ENCODE measurements at regions not wholly inside any gene's neighbourhood (a gene's known extent, or its start where the extent isn't known, plus 50 kb on each side); places are given as distances from the start of the nearest gene placed in this dataset.

- H3K4me1 ChIP-seq (ENCODE audit: control insufficient read depth in 3 of 3, insufficient read depth in 2 of 3, low read depth in 1 of 3, low read length in 2 of 3) = no peaks in the 10 kb centered on the region
- no peak overlapping the region for H3K4me3 ChIP-seq (ENCODE audit: low read depth in 1 of 3, low read length in 3 of 3)
- H3K36me3 ChIP-seq (ENCODE audit: control insufficient read depth in 3 of 3, insufficient read depth in 2 of 3, low read depth in 1 of 3, low read length in 3 of 3) = no peaks in the 10 kb centered on the region
- 77 to 84% (median 81%) methylated on average over 3 of the region's 3 CpGs for WGBS, 3 donors
- DNase-seq (no peak), FAIRE-seq (no peak)
- H3K27ac ChIP-seq (ENCODE audit: low read depth in 1 of 3, low read length in 2 of 3) = no peak overlapping the region
- H3K9me3 ChIP-seq (ENCODE audit: control insufficient read depth in 2 of 2, insufficient read depth in 1 of 2, low read depth in 1 of 2, low read length in 1 of 2) = no peaks in the 10 kb centered on the region
- no peaks in the 10 kb centered on the region for H3K27me3 ChIP-seq (ENCODE audit: control insufficient read depth in 3 of 3, insufficient read depth in 3 of 3, low read length in 3 of 3)
These were observed 130.9 kb downstream of the MAP3K7 start for GRCh38 chr6:90456001-90456400.

DNA sequence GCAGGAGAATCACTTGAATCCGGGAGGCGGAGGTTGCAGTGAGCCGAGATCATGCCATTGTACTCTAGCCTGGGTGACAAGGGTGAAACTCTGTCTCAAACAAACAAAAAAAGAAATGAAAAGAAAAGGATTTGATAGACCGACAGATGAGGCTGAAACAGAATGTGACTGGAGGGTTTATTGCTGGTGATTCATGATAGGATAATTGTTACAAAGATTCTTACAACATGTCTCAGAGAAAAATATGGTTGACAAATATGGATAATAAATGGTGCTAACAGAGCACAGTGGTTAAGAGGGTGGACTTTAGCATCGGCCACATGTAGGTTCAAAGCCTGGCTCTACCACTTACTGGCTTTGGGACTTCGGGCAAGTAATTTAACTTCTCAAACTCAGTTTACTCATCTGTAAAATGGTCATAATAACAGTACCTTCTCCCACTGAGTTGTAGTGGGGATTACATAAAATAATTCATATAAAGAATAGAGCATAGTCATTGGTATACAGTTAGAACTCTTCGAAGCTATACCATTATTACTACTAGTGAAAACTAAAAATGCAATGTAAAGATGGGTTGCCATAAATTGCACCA lies 131.9 kb downstream of the MAP3K7 start:
- peak in 1 of 2 donors; percentile 45 for DNase-seq
- Histone ChIP-seq H3K36me3 (ENCODE audit: control insufficient read depth in 3 of 3, insufficient read depth in 2 of 3, low read depth in 1 of 3, low read length in 3 of 3) (no peaks in the 10 kb centered on the region), H3K27ac (ENCODE audit: low read depth in 1 of 3, low read length in 2 of 3) (no peak overlapping the region), H3K4me1 (ENCODE audit: control insufficient read depth in 3 of 3, insufficient read depth in 2 of 3, low read depth in 1 of 3, low read length in 2 of 3) (no peaks in the 10 kb centered on the region), H3K27me3 (ENCODE audit: control insufficient read depth in 3 of 3, insufficient read depth in 3 of 3, low read length in 3 of 3) (no peaks in the 10 kb centered on the region), H3K9me3 (ENCODE audit: control insufficient read depth in 2 of 2, insufficient read depth in 1 of 2, low read depth in 1 of 2, low read length in 1 of 2) (no peaks in the 10 kb centered on the region), H3K4me3 (ENCODE audit: low read depth in 1 of 3, low read length in 3 of 3) (no peak overlapping the region)
- WGBS, 3 donors = 65 to 86% (median 77%) methylated on average over 7 of the region's 7 CpGs
- no peak for FAIRE-seq

DNA sequence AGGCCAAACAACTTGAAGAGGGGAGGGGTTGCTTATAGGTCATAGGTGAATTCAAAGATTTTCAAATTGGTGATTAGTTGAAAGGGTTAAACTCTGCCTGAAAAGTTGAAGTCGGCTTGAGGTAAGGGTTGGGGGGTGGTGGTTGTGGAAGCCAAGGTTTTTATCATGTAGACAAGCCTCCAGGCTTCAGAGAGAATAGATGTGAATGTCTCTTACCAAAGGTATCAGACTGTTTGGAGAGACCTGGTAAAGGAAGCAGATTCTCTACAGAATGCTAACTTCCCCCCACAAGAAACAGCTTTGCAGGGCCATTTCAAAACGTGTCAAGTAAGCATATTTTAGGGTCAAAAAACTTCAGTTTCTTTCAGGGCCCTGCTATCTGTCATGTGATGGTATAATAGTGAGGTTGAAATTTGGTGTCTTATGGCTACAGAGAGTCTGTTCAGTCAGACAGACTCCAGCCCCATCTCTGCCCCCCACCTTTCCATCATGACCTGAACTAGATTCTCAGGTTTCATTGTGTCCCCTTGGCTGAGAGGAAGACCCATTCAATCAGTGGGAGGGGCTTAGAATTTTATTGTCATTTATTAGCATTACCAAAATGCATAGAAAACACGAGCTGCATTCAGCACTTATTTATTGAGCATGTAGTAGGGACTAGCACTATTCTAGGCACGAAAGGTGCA lies 136.5 kb downstream of the MAP3K7 start:
- no peaks in the 10 kb centered on the region for H3K36me3 ChIP-seq (ENCODE audit: control insufficient read depth in 3 of 3, insufficient read depth in 2 of 3, low read depth in 1 of 3, low read length in 3 of 3)
- peaks cover 0 to 2% of the 10 kb centered on the region in 2 donors for H3K9me3 ChIP-seq (ENCODE audit: control insufficient read depth in 2 of 2, insufficient read depth in 1 of 2, low read depth in 1 of 2, low read length in 1 of 2)
- no peak overlapping the region for H3K4me3 ChIP-seq (ENCODE audit: low read depth in 1 of 3, low read length in 3 of 3)
- no peak for FAIRE-seq
- no peak overlapping the region for H3K27ac ChIP-seq (ENCODE audit: low read depth in 1 of 3, low read length in 2 of 3)
- H3K4me1 ChIP-seq (ENCODE audit: control insufficient read depth in 3 of 3, insufficient read depth in 2 of 3, low read depth in 1 of 3, low read length in 2 of 3) = no peaks in the 10 kb centered on the region
- no peak for DNase-seq
- 26 to 46% (median 36%) methylated on average over 4 of the region's 4 CpGs for WGBS, 3 donors
- peaks cover 0 to 2% (median 0%) of the 10 kb centered on the region in 3 donors for H3K27me3 ChIP-seq (ENCODE audit: control insufficient read depth in 3 of 3, insufficient read depth in 3 of 3, low read length in 3 of 3)

- no peak overlapping the region for H3K4me3 ChIP-seq (ENCODE audit: low read depth in 1 of 3, low read length in 3 of 3)
- peak in 1 of 2 donors; percentile 29 for DNase-seq
- H3K9me3 ChIP-seq (ENCODE audit: control insufficient read depth in 2 of 2, insufficient read depth in 1 of 2, low read depth in 1 of 2, low read length in 1 of 2) = peaks cover 0 to 2% of the 10 kb centered on the region in 2 donors
These were observed 137.6 kb downstream of the MAP3K7 start for GRCh38 chr6:90449311-90449710.

DNA sequence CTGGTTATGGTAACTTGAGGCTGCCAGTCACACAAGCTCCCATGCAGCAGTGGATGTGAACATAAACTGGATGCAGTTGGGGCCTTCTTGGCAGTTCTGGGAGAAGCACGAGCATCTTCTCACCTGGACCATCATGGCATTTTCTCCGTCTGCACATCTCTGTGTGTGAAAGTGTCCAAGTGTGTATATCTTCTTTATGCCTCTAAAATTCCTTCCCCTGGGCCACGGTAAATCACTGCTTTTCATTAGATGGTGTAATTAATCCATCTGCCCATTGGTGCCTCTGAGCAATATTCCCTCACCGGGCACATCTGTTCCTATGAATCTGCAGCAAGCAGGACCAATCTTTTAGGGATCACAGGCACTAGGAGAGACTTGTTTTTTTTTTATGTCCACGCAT lies 138.0 kb downstream of the MAP3K7 start:
- no peak overlapping the region for H3K27ac ChIP-seq (ENCODE audit: low read depth in 1 of 3, low read length in 2 of 3)
- no peak overlapping the region for H3K4me3 ChIP-seq (ENCODE audit: low read depth in 1 of 3, low read length in 3 of 3)
- no peaks in the 10 kb centered on the region for H3K36me3 ChIP-seq (ENCODE audit: control insufficient read depth in 3 of 3, insufficient read depth in 2 of 3, low read depth in 1 of 3, low read length in 3 of 3)
- WGBS, 3 donors = 74 to 83% (median 80%) methylated on average over 5 of the region's 5 CpGs
- no peak for FAIRE-seq
- H3K9me3 ChIP-seq (ENCODE audit: control insufficient read depth in 2 of 2, insufficient read depth in 1 of 2, low read depth in 1 of 2, low read length in 1 of 2) = peaks cover 0 to 2% of the 10 kb centered on the region in 2 donors
- DNase-seq = no peak
- H3K4me1 ChIP-seq (ENCODE audit: control insufficient read depth in 3 of 3, insufficient read depth in 2 of 3, low read depth in 1 of 3, low read length in 2 of 3) = no peaks in the 10 kb centered on the region
- H3K27me3 ChIP-seq (ENCODE audit: control insufficient read depth in 3 of 3, insufficient read depth in 3 of 3, low read length in 3 of 3) = peaks cover 0 to 2% (median 0%) of the 10 kb centered on the region in 3 donors

More at GRCh38 chr6:90449311-90449710, 137.6 kb downstream of the MAP3K7 start:
- FAIRE-seq = no peak
- Histone ChIP-seq H3K4me1 (ENCODE audit: control insufficient read depth in 3 of 3, insufficient read depth in 2 of 3, low read depth in 1 of 3, low read length in 2 of 3) (no peaks in the 10 kb centered on the region), H3K27ac (ENCODE audit: low read depth in 1 of 3, low read length in 2 of 3) (no peak overlapping the region), H3K27me3 (ENCODE audit: control insufficient read depth in 3 of 3, insufficient read depth in 3 of 3, low read length in 3 of 3) (peaks cover 0 to 2% (median 0%) of the 10 kb centered on the region in 3 donors), H3K36me3 (ENCODE audit: control insufficient read depth in 3 of 3, insufficient read depth in 2 of 3, low read depth in 1 of 3, low read length in 3 of 3) (no peaks in the 10 kb centered on the region)
- 58 to 73% (median 62%) methylated on average over 5 of the region's 5 CpGs for WGBS, 3 donors

DNA sequence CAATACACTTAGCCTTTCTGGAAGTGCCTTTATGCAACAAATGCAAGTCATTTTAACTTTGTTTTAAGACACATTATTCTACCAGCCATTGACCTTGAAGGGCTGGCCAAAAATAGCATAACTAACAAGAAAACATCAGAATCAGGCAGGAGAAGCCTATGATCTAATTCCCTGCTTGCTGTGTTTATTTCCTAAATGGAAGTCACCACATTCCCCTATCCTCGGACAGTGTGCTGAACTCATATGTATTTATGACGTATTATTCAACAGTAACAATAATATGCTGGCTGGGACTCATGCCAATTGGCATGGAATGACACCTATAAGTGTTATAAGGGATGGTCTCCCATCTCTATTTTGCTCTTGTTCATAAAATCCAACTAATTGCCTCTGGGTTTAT lies 140.7 kb downstream of the MAP3K7 start:
- peaks cover 0 to 2% (median 0%) of the 10 kb centered on the region in 3 donors for H3K27me3 ChIP-seq (ENCODE audit: control insufficient read depth in 3 of 3, insufficient read depth in 3 of 3, low read length in 3 of 3)
- no peak overlapping the region for H3K27ac ChIP-seq (ENCODE audit: low read depth in 1 of 3, low read length in 2 of 3)
- no peaks in the 10 kb centered on the region for H3K4me1 ChIP-seq (ENCODE audit: control insufficient read depth in 3 of 3, insufficient read depth in 2 of 3, low read depth in 1 of 3, low read length in 2 of 3)
- no peaks in the 10 kb centered on the region for H3K36me3 ChIP-seq (ENCODE audit: control insufficient read depth in 3 of 3, insufficient read depth in 2 of 3, low read depth in 1 of 3, low read length in 3 of 3)
- DNase-seq (no peak), FAIRE-seq (no peak)
- no peak overlapping the region for H3K4me3 ChIP-seq (ENCODE audit: low read depth in 1 of 3, low read length in 3 of 3)
- WGBS, 3 donors = 21 to 47% (median 39%) methylated on average over 2 of the region's 2 CpGs
- H3K9me3 ChIP-seq (ENCODE audit: control insufficient read depth in 2 of 2, insufficient read depth in 1 of 2, low read depth in 1 of 2, low read length in 1 of 2) = peaks cover 0 to 2% of the 10 kb centered on the region in 2 donors

DNA sequence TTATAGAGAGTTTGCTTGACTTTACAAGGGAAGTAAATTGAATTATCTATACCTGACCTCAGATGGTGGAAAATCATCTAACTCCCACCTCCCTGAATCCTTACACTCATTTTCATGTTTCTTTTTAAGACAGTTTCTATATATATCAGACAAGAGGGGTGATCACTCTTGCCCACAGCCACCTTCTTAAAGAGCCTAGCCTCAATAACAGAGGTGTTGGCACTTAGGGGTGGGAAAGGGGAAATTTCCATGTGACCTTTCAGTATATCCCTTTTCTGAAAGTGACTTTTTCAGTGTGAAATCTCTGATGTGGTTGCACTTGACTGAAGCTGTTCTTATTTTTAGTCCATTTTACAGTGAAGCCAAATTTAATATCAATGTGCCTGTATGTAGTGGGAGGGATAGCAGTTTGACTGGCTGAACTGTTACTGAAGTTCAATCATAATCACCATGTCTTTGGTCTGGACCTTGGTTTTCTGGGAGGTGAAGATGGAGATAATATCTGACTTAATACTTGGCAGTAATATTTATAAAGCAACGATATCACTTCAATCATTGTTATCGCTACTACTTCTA lies 141.3 kb downstream of the MAP3K7 start:
- no peak for FAIRE-seq
- Histone ChIP-seq H3K9me3 (ENCODE audit: control insufficient read depth in 2 of 2, insufficient read depth in 1 of 2, low read depth in 1 of 2, low read length in 1 of 2) (peaks cover 0 to 2% of the 10 kb centered on the region in 2 donors), H3K27ac (ENCODE audit: low read depth in 1 of 3, low read length in 2 of 3) (no peak overlapping the region)

DNA sequence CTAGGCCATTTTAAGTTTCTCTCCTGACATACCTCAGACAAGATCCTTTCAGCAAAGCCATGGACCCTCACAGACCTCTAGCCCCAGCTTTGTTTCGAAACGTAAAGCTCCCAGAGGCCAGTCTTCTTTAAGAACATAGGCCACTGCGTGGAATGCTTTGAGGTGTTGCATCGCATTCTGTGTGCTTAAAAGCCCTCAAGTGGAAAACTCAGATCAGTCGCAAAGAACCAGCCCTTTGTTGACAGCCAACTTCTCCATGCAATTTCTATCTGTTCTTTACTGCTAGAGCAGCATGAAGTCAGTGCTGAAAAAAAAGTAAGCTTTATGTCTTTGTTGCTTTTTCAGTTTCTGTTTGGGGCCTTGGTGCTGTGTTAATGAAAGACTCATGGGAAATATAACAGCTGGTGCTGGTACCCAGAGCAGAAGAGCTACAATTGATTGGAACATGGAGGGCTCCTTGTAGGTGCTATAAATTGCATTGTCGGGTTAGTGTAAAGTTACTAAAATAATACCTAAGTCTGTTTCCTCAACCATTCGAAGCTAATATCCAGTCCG lies 142.6 kb downstream of the MAP3K7 start:
- WGBS, 3 donors = 80 to 85% (median 80%) methylated on average over 8 of the region's 8 CpGs
- FAIRE-seq = no peak

More for the DNA sequence above, 141.3 kb downstream of the MAP3K7 start:
- DNase-seq = no peak
- 77 to 87% (median 80%) methylated on average over 2 of the region's 2 CpGs for WGBS, 3 donors
- no peaks in the 10 kb centered on the region for H3K36me3 ChIP-seq (ENCODE audit: control insufficient read depth in 3 of 3, insufficient read depth in 2 of 3, low read depth in 1 of 3, low read length in 3 of 3)
- H3K27me3 ChIP-seq (ENCODE audit: control insufficient read depth in 3 of 3, insufficient read depth in 3 of 3, low read length in 3 of 3) = peaks cover 0 to 2% (median 0%) of the 10 kb centered on the region in 3 donors
- no peaks in the 10 kb centered on the region for H3K4me1 ChIP-seq (ENCODE audit: control insufficient read depth in 3 of 3, insufficient read depth in 2 of 3, low read depth in 1 of 3, low read length in 2 of 3)
- no peak overlapping the region for H3K4me3 ChIP-seq (ENCODE audit: low read depth in 1 of 3, low read length in 3 of 3)

More for the DNA sequence above, 142.6 kb downstream of the MAP3K7 start:
- peaks cover 0 to 2% of the 10 kb centered on the region in 2 donors for H3K9me3 ChIP-seq (ENCODE audit: control insufficient read depth in 2 of 2, insufficient read depth in 1 of 2, low read depth in 1 of 2, low read length in 1 of 2)
- H3K36me3 ChIP-seq (ENCODE audit: control insufficient read depth in 3 of 3, insufficient read depth in 2 of 3, low read depth in 1 of 3, low read length in 3 of 3) = no peaks in the 10 kb centered on the region
- H3K27me3 ChIP-seq (ENCODE audit: control insufficient read depth in 3 of 3, insufficient read depth in 3 of 3, low read length in 3 of 3) = peaks cover 0 to 2% (median 0%) of the 10 kb centered on the region in 3 donors
- no peak for DNase-seq
- H3K27ac ChIP-seq (ENCODE audit: low read depth in 1 of 3, low read length in 2 of 3) = no peak overlapping the region
- H3K4me3 ChIP-seq (ENCODE audit: low read depth in 1 of 3, low read length in 3 of 3) = no peak overlapping the region
- H3K4me1 ChIP-seq (ENCODE audit: control insufficient read depth in 3 of 3, insufficient read depth in 2 of 3, low read depth in 1 of 3, low read length in 2 of 3) = no peaks in the 10 kb centered on the region
